ENCODE measurements at regions not wholly inside any gene's neighbourhood (a gene's known extent, or its start where the extent isn't known, plus 50 kb on each side); places are given as distances from the start of the nearest gene placed in this dataset.

DNA sequence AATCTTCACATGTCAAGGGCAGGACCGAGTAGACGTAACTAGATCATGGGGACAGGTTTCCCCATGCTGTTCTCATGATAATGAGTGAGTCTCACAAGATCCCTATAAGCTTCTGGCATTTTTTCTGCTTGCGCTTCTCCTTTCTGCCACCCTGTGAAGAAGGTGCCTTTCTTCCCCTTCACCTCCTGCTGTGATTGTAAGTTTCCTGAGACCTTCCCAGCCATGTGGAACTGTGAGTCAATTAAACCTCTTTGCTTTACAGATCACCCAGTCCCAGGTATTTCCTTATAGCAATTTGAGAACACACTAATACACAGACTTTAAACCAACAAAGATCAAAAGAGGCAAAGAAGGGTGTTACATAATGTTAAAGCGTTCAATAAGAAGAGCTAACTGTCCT lies 156.6 kb upstream of the UBE2E2 start:
- TF ChIP-seq POLR2AphosphoS5 (IDR thresholded peaks at IDR 0.05; ENCODE audit: borderline replicate concordance, low read depth, low read length) = no peak
- no peak for TF ChIP-seq EZH2 (IDR thresholded peaks at IDR 0.05)

Measured in SK-N-MC (cell line).